GM23248 (cell line): ENCODE measurements at regions not wholly inside any gene's neighbourhood (a gene's known extent, or its start where the extent isn't known, plus 50 kb on each side); places are given as distances from the start of the nearest gene placed in this dataset.

Experiments used
- DNase-seq: peaks from one replicate; pipeline ENCODE4 v3.0.0-alpha.2; 2015
- H2AFZ ChIP-seq: fragments of 200-600 bp; sonication (generic); 2 replicates; pipeline ENCODE4 v1.6.1; 2016; ENCODE audit warnings: antibody characterized with exemption
- H3F3A ChIP-seq: fragments of 200-600 bp; sonication (generic); 2 replicates; pipeline ENCODE4 v1.6.1; 2016; ENCODE audit warnings: mild to moderate bottlenecking, antibody characterized with exemption, mixed run types; ENCODE audit not compliant: insufficient read depth
- H3K27ac ChIP-seq: fragments of 200-600 bp; sonication (generic); 2 replicates; pipeline ENCODE4 v1.5.1; 2016; ENCODE audit warnings: mild to moderate bottlenecking
- H3K27me3 ChIP-seq: fragments of 200-600 bp; sonication (generic); replicated peaks from 2 replicates; pipeline ENCODE4 v1.6.1; 2016; ENCODE audit warnings: mild to moderate bottlenecking; ENCODE audit not compliant: insufficient read depth
- H3K36me3 ChIP-seq: fragments of 200-600 bp; sonication (generic); 2 replicates; pipeline ENCODE4 v1.6.1; 2016; ENCODE audit warnings: low read depth, mild to moderate bottlenecking
- H3K4me1 ChIP-seq: fragments of 200-600 bp; sonication (generic); 2 replicates; pipeline ENCODE4 v1.6.1; 2016; ENCODE audit warnings: mild to moderate bottlenecking; ENCODE audit not compliant: insufficient read depth
- H3K4me2 ChIP-seq: fragments of 200-600 bp; sonication (generic); one replicate; pipeline ENCODE4 v1.6.1; 2016; ENCODE audit warnings: mild to moderate bottlenecking; ENCODE audit not compliant: unreplicated experiment
- H3K4me3 ChIP-seq: fragments of 200-600 bp; sonication (generic); 2 replicates; pipeline ENCODE4 v1.5.1; 2016; ENCODE audit warnings: mild to moderate bottlenecking
- H3K79me2 ChIP-seq: fragments of 200-600 bp; sonication (generic); 2 replicates; pipeline ENCODE4 v1.6.1; 2016; ENCODE audit warnings: mild to moderate bottlenecking; ENCODE audit not compliant: insufficient read depth
- H3K9ac ChIP-seq: fragments of 200-600 bp; sonication (generic); 2 replicates; pipeline ENCODE4 v1.6.1; 2016; ENCODE audit warnings: mild to moderate bottlenecking
- H3K9me2 ChIP-seq: fragments of 200-600 bp; sonication (generic); 2 replicates; pipeline ENCODE4 v1.6.1; 2016; ENCODE audit warnings: mixed run types, mild to moderate bottlenecking, moderate library complexity; ENCODE audit not compliant: insufficient read depth
- H3K9me3 ChIP-seq: fragments of 200-600 bp; sonication (generic); one replicate; pipeline ENCODE4 v1.6.1; 2017; ENCODE audit warnings: low read depth
- H4K20me1 ChIP-seq: fragments of 200-600 bp; sonication (generic); 2 replicates; pipeline ENCODE4 v1.6.0; 2016; ENCODE audit not compliant: insufficient read depth
- EZH2 ChIP-seq: fragments of 200-600 bp; sonication (generic); IDR thresholded peaks from 2 replicates; pipeline ENCODE4 v1.6.1; 2018; ENCODE audit warnings: antibody characterized with exemption, mild to moderate bottlenecking; ENCODE audit not compliant: insufficient read depth, poor library complexity, severe bottlenecking
- EZH2phosphoT487 ChIP-seq: fragments of 200-600 bp; sonication (generic); IDR thresholded peaks from 2 replicates; pipeline ENCODE4 v1.6.1; 2018; ENCODE audit warnings: antibody characterized with exemption, moderate library complexity, mild to moderate bottlenecking, low read depth; ENCODE audit not compliant: insufficient read depth
- WGBS, 2 experiments: methylation state at CpG; one replicate each; pipeline ENCODE4 v1.1.6; 2015 to 2017; ENCODE audit warnings: low lambda C conversion rate in 2 of 2, low coverage in 1 of 2; ENCODE audit errors: missing lambda C conversion rate in 2 of 2; 5-methylcytosine and 5-hydroxymethylcytosine counted together
- in situ Hi-C: fragments of 300-500 bp; cut with MboI; formaldehyde crosslinking; loops from 2 replicates; pipeline ENCODE4 v1.15.0; 2020

GRCh38 chr2:120617055-120617454 is 118.6 kb upstream of the GLI2 start:
- Histone ChIP-seq H2AFZ (no peak overlapping the region), H3K4me3 (no peak overlapping the region), H3K4me1 (peaks cover 23% of the 10 kb centered on the region), H3K27me3 (0 out of 2 replicates have a peak, but pooled peaks cover 3% of the 10 kb centered on the region), H4K20me1 (no peaks in the 10 kb centered on the region), H3K9ac (no peak overlapping the region), H3K4me2 (peak overlapping the region; percentile 11), H3K36me3 (no peaks in the 10 kb centered on the region), H3K9me2 (no peaks in the 10 kb centered on the region), H3F3A (0 out of 2 replicates have a peak, but pooled peaks cover 6% of the 10 kb centered on the region), H3K9me3 (no peaks in the 10 kb centered on the region), H3K27ac (no peak overlapping the region), H3K79me2 (no peaks in the 10 kb centered on the region)
- peak; percentile 57 for DNase-seq
- TF ChIP-seq EZH2 (no peak), EZH2phosphoT487 (no peak)
- 39 to 44% methylated on average over 5 of the region's 5 CpGs for WGBS, 2 experiments
- in situ Hi-C loops, result no loop called here

GRCh38 chr2:120618830-120619229 is 116.8 kb upstream of the GLI2 start:
- no peak for TF ChIP-seq EZH2phosphoT487
- no peak for TF ChIP-seq EZH2
- Histone ChIP-seq H4K20me1 (no peaks in the 10 kb centered on the region), H3K27me3 (no peaks in the 10 kb centered on the region), H3F3A (0 out of 2 replicates have a peak, but pooled peaks cover 6% of the 10 kb centered on the region), H3K4me3 (no peak overlapping the region), H3K27ac (no peak overlapping the region), H3K4me1 (peaks cover 23% of the 10 kb centered on the region), H3K9me3 (no peaks in the 10 kb centered on the region), H3K4me2 (no peak overlapping the region), H2AFZ (no peak overlapping the region), H3K36me3 (no peaks in the 10 kb centered on the region), H3K79me2 (no peaks in the 10 kb centered on the region), H3K9ac (no peak overlapping the region), H3K9me2 (no peaks in the 10 kb centered on the region)
- in situ Hi-C loops, result no loop called here
- no peak for DNase-seq
- WGBS, 2 experiments, result 96 to 97% methylated on average over 3 of the region's 3 CpGs

- no peaks in the 10 kb centered on the region for H3K9me2 ChIP-seq
- no peak overlapping the region for H3K9ac ChIP-seq
- peaks cover 23% of the 10 kb centered on the region for H3K4me1 ChIP-seq
- peak overlapping the region; percentile 78 for H3K27ac ChIP-seq
- in situ Hi-C loops, result no loop called here
- H3K36me3 ChIP-seq, result no peaks in the 10 kb centered on the region
- 90 to 91% methylated on average over 4 of the region's 4 CpGs for WGBS, 2 experiments
- H3K79me2 ChIP-seq, result no peaks in the 10 kb centered on the region
- no peaks in the 10 kb centered on the region for H3K27me3 ChIP-seq
- no peak for TF ChIP-seq EZH2
- TF ChIP-seq EZH2phosphoT487, result no peak
- no peak for DNase-seq
- H2AFZ ChIP-seq, result peak overlapping the region; percentile 53
- H3K4me2 ChIP-seq, result peak overlapping the region; percentile 34
- no peaks in the 10 kb centered on the region for H3K9me3 ChIP-seq
- H3F3A ChIP-seq, result 0 out of 2 replicates have a peak, but pooled peaks cover 6% of the 10 kb centered on the region
- H3K4me3 ChIP-seq, result no peak overlapping the region
- no peaks in the 10 kb centered on the region for H4K20me1 ChIP-seq
These were observed 116.1 kb upstream of the GLI2 start for GRCh38 chr2:120619579-120619978.

GRCh38 chr2:120620025-120620793 is 115.5 kb upstream of the GLI2 start:
- in situ Hi-C loops, result no loop called here
- no peak overlapping the region for H3K4me3 ChIP-seq
- no peaks in the 10 kb centered on the region for H4K20me1 ChIP-seq
- peaks cover 23% of the 10 kb centered on the region for H3K4me1 ChIP-seq
- H3K79me2 ChIP-seq, result no peaks in the 10 kb centered on the region
- H2AFZ ChIP-seq, result peak overlapping the region; percentile 53
- peak overlapping the region; percentile 34 for H3K4me2 ChIP-seq
- TF ChIP-seq EZH2 (no peak), EZH2phosphoT487 (no peak)
- peak overlapping the region; percentile 78 for H3K27ac ChIP-seq
- 71 to 79% methylated on average over 4 of the region's 4 CpGs for WGBS, 2 experiments
- H3F3A ChIP-seq, result 0 out of 2 replicates have a peak, but pooled peaks cover 6% of the 10 kb centered on the region
- H3K27me3 ChIP-seq, result no peaks in the 10 kb centered on the region
- peak; percentile 81 for DNase-seq
- H3K9me3 ChIP-seq, result no peaks in the 10 kb centered on the region
- no peaks in the 10 kb centered on the region for H3K9me2 ChIP-seq
- peak overlapping the region; percentile 48; the same call in 1 of the 2 replicates for H3K9ac ChIP-seq
- no peaks in the 10 kb centered on the region for H3K36me3 ChIP-seq
